ENCODE measurements at regions not wholly inside any gene's neighbourhood (a gene's known extent, or its start where the extent isn't known, plus 50 kb on each side); places are given as distances from the start of the nearest gene placed in this dataset.

DNA sequence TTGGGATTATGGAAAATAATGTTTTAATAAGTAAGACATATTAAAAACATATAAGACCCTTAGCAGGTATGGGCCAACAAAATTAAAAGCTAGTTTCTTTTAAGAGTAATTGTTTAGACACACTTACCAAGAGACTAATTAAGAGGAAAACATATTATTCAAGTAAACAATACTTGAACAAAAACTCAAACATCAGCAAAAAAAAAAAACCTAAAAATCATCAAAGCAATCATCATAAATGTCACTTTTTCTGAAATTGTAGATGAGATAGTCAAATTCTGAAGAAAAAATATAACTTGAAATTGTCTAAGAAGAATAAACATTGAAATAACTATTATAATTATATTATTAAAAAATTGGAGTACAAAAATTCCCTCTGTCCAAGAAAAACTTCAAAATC is 1318.2 kb downstream of the ZPLD1 start:
- intact Hi-C loops (cut with DNase I), result no loop called here
- Histone ChIP-seq H3K27me3 (no peaks in the 10 kb centered on the region), H3K4me3 (replicated peaks in 1 of 3) (no peak overlapping the region), H3K36me3 (no peaks in the 10 kb centered on the region), H3K27ac (no peak overlapping the region), H3K9me3 (no peaks in the 10 kb centered on the region), H3K4me1 (no peaks in the 10 kb centered on the region)
- no peak for DNase-seq
- no peak for TF ChIP-seq POLR2A (IDR thresholded peaks at IDR 0.05)
- TF ChIP-seq, protein P1, sequence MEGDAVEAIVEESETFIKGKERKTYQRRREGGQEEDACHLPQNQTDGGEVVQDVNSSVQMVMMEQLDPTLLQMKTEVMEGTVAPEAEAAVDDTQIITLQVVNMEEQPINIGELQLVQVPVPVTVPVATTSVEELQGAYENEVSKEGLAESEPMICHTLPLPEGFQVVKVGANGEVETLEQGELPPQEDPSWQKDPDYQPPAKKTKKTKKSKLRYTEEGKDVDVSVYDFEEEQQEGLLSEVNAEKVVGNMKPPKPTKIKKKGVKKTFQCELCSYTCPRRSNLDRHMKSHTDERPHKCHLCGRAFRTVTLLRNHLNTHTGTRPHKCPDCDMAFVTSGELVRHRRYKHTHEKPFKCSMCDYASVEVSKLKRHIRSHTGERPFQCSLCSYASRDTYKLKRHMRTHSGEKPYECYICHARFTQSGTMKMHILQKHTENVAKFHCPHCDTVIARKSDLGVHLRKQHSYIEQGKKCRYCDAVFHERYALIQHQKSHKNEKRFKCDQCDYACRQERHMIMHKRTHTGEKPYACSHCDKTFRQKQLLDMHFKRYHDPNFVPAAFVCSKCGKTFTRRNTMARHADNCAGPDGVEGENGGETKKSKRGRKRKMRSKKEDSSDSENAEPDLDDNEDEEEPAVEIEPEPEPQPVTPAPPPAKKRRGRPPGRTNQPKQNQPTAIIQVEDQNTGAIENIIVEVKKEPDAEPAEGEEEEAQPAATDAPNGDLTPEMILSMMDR (IDR thresholded peaks at IDR 0.05), result no peak

DNA sequence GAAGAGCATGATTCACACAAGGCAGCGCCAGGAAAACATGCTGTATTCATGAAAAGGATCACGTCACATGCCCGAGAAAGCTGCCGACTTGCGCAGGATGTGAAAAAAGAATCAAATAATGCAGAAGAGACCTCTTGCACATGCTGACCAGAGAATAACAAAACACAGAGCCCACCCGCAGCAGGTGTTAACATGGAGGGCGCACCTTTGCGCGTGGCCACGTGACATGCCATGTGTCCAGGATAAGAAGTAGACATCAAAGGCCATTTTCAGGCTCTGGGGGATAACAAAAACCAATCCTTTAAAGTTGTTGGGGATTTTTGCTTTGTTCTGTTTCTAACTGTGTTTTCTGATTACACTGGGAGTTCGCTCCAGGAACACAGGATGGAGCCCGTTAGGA is 1332.8 kb downstream of the ZPLD1 start:
- Histone ChIP-seq H3K9me3 (no peaks in the 10 kb centered on the region), H3K27me3 (no peaks in the 10 kb centered on the region), H3K27ac (no peak overlapping the region), H3K4me3 (replicated peaks in 1 of 3) (no peak overlapping the region), H3K36me3 (no peaks in the 10 kb centered on the region), H3K4me1 (no peaks in the 10 kb centered on the region)
- TF ChIP-seq, protein P1 (IDR thresholded peaks at IDR 0.05), result no peak
- TF ChIP-seq POLR2A (IDR thresholded peaks at IDR 0.05), result no peak
- 90% methylated on average over 12 of the region's 12 CpGs for WGBS, 2 donors
- no peak for DNase-seq
- intact Hi-C loops (cut with DNase I), result no loop called here

DNA sequence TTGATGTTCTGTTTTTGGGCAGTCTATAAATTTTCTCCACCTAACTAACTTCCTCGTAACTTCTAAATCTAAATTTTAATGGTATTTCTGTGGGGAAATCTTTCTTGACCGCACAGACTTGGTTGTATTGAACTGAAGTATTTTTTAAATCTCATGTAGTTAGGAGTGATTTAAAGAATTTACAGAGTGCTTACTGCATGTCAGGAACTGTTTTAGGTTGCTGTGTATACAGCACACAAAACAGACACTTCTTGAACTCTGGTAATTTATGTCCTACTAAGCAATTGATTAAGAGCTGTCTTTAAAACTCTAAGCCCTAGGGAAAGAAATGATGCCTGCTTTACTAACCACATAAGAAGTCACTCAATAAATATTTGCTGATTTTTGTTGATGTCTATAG is 1350.2 kb downstream of the ZPLD1 start:
- H3K4me3 ChIP-seq (replicated peaks in 1 of 3), result no peak overlapping the region
- H3K36me3 ChIP-seq, result no peaks in the 10 kb centered on the region
- no peaks in the 10 kb centered on the region for H3K4me1 ChIP-seq
- H3K9me3 ChIP-seq, result no peaks in the 10 kb centered on the region
- no peak for DNase-seq
- H3K27me3 ChIP-seq, result no peaks in the 10 kb centered on the region
- WGBS, 2 donors, result 92 to 93% methylated on average over 2 of the region's 2 CpGs
- TF ChIP-seq, protein P1 (IDR thresholded peaks at IDR 0.05), result no peak
- TF ChIP-seq POLR2A (IDR thresholded peaks at IDR 0.05), result no peak
- no peak overlapping the region for H3K27ac ChIP-seq
- intact Hi-C loops (cut with DNase I), result no loop called here

DNA sequence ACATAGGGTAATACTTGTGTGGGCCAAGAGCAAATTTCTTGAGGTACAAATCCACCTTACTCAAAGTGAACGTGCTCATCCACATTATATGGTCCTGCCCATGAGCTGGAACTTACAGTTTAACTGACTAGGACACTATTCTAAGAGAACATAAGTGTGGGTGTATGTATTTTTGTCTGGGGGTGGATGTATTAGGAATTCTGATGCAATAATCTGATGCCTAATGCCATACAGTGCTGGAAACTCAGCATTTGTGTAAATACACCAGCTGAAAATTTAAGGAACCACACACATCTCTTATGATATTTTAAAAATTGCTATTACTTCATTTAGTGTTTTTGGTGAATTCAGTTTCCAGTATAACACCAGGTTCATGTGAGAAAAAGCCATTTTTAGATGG is 1350.7 kb downstream of the ZPLD1 start:
- no peak for TF ChIP-seq POLR2A (IDR thresholded peaks at IDR 0.05)
- TF ChIP-seq, protein P1 (IDR thresholded peaks at IDR 0.05), result no peak
- 78 to 91% methylated on average over 1 of the region's 1 CpG for WGBS, 2 donors

DNA sequence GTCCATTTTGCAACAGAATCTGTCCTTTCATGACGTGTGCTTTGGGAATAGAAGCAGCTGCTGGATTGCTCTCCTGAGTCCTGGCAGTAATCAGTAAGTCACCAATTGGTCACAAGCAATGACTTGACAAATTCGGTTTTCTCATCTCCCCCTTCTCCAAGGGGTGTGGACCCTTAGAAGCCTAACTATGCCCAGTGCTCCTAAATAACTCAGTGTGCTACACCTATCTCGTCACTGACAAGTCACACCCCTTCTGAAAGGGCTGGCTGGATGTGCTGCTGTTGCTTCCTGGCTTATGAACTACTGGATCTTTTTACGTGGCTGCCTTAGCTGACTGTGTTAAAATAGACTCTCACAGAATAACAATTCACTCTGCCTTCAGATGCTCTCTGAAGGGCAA is 1351.5 kb downstream of the ZPLD1 start:
- Histone ChIP-seq H3K9me3 (no peaks in the 10 kb centered on the region), H3K36me3 (no peaks in the 10 kb centered on the region), H3K27ac (no peak overlapping the region), H3K27me3 (no peaks in the 10 kb centered on the region), H3K4me3 (replicated peaks in 1 of 3) (no peak overlapping the region), H3K4me1 (no peaks in the 10 kb centered on the region)
- intact Hi-C loops (cut with DNase I), result no loop called here
- WGBS, 2 donors, result 34 to 52% methylated on average over 4 of the region's 4 CpGs
- TF ChIP-seq POLR2A (IDR thresholded peaks at IDR 0.05), result no peak
- TF ChIP-seq, protein P1 (IDR thresholded peaks at IDR 0.05), result no peak
- no peak for DNase-seq

More for the DNA sequence above, 1350.7 kb downstream of the ZPLD1 start:
- Histone ChIP-seq H3K4me3 (replicated peaks in 1 of 3) (no peak overlapping the region), H3K4me1 (no peaks in the 10 kb centered on the region), H3K9me3 (no peaks in the 10 kb centered on the region), H3K36me3 (no peaks in the 10 kb centered on the region), H3K27me3 (no peaks in the 10 kb centered on the region), H3K27ac (no peak overlapping the region)
- no peak for DNase-seq
- intact Hi-C loops (cut with DNase I), result no loop called here
